ENCODE measurements at regions not wholly inside any gene's neighbourhood (a gene's known extent, or its start where the extent isn't known, plus 50 kb on each side); places are given as distances from the start of the nearest gene placed in this dataset.

DNA sequence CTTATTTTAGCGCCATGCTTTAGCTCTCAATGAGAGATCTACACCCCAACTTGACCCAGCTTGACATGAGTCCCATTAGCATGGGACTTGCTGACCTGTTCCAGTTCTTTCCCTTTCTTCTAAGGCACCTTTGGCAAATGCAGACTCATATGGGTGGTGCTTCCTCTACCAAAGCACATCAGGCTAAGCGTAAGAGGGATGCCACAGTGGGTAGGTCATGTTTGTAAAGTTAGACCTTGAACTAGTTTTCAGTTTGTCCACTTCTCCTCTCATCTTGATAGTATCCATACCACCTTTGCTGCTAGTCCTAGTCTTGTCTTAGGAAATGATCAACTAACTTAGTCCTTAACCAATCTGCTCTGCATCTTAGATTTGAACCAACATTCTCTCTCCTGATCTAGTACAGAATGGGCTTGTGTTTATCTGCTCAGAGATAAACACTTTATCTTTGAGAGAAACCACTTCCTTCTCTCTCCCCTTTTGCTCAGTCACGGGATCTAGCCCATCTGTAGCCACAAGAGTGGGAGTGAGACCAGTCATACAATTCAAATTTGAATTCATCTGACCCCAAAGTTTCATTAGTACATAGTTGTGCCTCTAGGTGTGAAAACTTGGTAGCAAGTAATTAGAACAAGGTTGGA is 72.1 kb upstream of the CD44 start:
- H3K9me3 ChIP-seq (ENCODE audit: insufficient read depth, low read depth, low read length), result peaks cover 6% of the 10 kb centered on the region
- H3K36me3 ChIP-seq (ENCODE audit: insufficient read depth, low read length), result no peaks in the 10 kb centered on the region
- FAIRE-seq, result no peak

GRCh38 chr11:35071722-35072121 is 67.2 kb upstream of the CD44 start:
- H3K9ac ChIP-seq (ENCODE audit: low read length), result no peak overlapping the region
- no peak for FAIRE-seq
- Mint-ChIP-seq H3K9me3 (ENCODE audit: unreplicated experiment) (peaks cover 9% of the 10 kb centered on the region), H3K27ac (ENCODE audit: unreplicated experiment) (no peak overlapping the region), H3K4me1 (ENCODE audit: low read depth, unreplicated experiment) (no peaks in the 10 kb centered on the region), H3K27me3 (ENCODE audit: low read depth, unreplicated experiment) (no peaks in the 10 kb centered on the region), H3K4me3 (ENCODE audit: unreplicated experiment) (no peak overlapping the region), H3K36me3 (ENCODE audit: low read depth, unreplicated experiment) (peaks cover 2% of the 10 kb centered on the region)
- peaks cover 6% of the 10 kb centered on the region for H3K9me3 ChIP-seq (ENCODE audit: insufficient read depth, low read depth, low read length)
- H3K27me3 ChIP-seq (ENCODE audit: insufficient read depth, low read length), result no peaks in the 10 kb centered on the region
- no peak overlapping the region for H2AFZ ChIP-seq (ENCODE audit: low read depth, low read length)
- no peak overlapping the region for H3K4me3 ChIP-seq (ENCODE audit: insufficient read depth, low read depth, low read length)
- no peaks in the 10 kb centered on the region for H4K20me1 ChIP-seq (ENCODE audit: insufficient read depth, low read length)
- DNase-seq (ENCODE audit: low read depth), result no peak
- no peaks in the 10 kb centered on the region for H3K79me2 ChIP-seq (ENCODE audit: insufficient read depth, low read length)
- H3K4me2 ChIP-seq (ENCODE audit: low read length), result no peak overlapping the region
- TF ChIP-seq CTCF (IDR thresholded peaks at IDR 0.05; ENCODE audit: insufficient read depth, low read depth, low read length) (no peak), EZH2 (IDR thresholded peaks at IDR 0.05; ENCODE audit: insufficient read depth, low read length) (no peak)
- H3K4me1 ChIP-seq (ENCODE audit: insufficient read depth, low read length), result peaks cover 9% of the 10 kb centered on the region
- no peak overlapping the region for H3K27ac ChIP-seq (ENCODE audit: low read depth, low read length)
- no peaks in the 10 kb centered on the region for H3K36me3 ChIP-seq (ENCODE audit: insufficient read depth, low read length)

More for the DNA sequence above, 72.1 kb upstream of the CD44 start:
- no peaks in the 10 kb centered on the region for H3K4me1 Mint-ChIP-seq (ENCODE audit: low read depth, unreplicated experiment)
- H3K4me3 Mint-ChIP-seq (ENCODE audit: unreplicated experiment), result no peak overlapping the region
- H2AFZ ChIP-seq (ENCODE audit: low read depth, low read length), result no peak overlapping the region
- H3K79me2 ChIP-seq (ENCODE audit: insufficient read depth, low read length), result no peaks in the 10 kb centered on the region
- H3K36me3 Mint-ChIP-seq (ENCODE audit: low read depth, unreplicated experiment), result peaks cover 2% of the 10 kb centered on the region
- H3K27me3 Mint-ChIP-seq (ENCODE audit: low read depth, unreplicated experiment), result peaks cover 9% of the 10 kb centered on the region
- no peak for TF ChIP-seq CTCF (IDR thresholded peaks at IDR 0.05; ENCODE audit: insufficient read depth, low read depth, low read length)
- no peak for TF ChIP-seq EZH2 (IDR thresholded peaks at IDR 0.05; ENCODE audit: insufficient read depth, low read length)
- H3K27ac ChIP-seq (ENCODE audit: low read depth, low read length), result no peak overlapping the region
- H3K9ac ChIP-seq (ENCODE audit: low read length), result no peak overlapping the region
- no peak overlapping the region for H3K4me2 ChIP-seq (ENCODE audit: low read length)
- H3K27ac Mint-ChIP-seq (ENCODE audit: unreplicated experiment), result no peak overlapping the region
- no peaks in the 10 kb centered on the region for H3K27me3 ChIP-seq (ENCODE audit: insufficient read depth, low read length)
- H3K9me3 Mint-ChIP-seq (ENCODE audit: unreplicated experiment), result peaks cover 9% of the 10 kb centered on the region
- DNase-seq (ENCODE audit: low read depth), result no peak
- H4K20me1 ChIP-seq (ENCODE audit: insufficient read depth, low read length), result no peaks in the 10 kb centered on the region
- H3K4me3 ChIP-seq (ENCODE audit: insufficient read depth, low read depth, low read length), result no peak overlapping the region
- H3K4me1 ChIP-seq (ENCODE audit: insufficient read depth, low read length), result peaks cover 21% of the 10 kb centered on the region

DNA sequence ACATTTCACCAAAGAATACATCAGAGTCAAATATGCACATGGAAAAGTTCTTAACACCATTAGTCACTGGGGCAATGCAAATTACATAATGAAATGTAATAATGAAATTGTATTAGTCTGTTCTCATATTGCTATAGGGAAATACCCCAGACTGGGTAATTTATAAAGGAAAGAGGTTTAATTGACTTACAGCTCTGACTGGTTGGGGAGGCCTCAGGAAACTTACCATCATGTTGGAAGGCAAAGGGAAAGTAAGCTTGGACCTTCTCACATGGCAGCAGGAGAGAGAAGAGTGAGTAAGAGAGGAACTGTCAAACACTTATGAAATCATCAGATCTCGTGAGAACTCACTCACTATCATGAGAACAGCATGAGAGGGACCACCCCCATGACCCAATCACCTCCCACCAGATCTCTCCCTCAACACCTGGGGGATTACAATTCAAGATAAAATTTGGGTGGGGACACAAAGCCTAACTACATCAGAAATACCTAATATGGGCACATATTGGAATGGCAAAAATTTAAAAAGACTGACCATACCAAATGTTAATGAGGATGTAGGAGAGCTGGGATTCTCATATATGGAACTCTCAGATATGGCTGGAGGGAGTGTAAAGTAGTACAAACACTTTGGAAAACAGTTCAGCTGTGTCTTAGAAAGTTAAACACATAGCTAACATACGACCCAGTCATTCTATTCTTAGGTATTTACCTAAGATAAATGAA is 65.1 kb upstream of the CD44 start:
- no peak overlapping the region for H3K27ac Mint-ChIP-seq (ENCODE audit: unreplicated experiment)
- TF ChIP-seq CTCF (IDR thresholded peaks at IDR 0.05; ENCODE audit: insufficient read depth, low read depth, low read length), result no peak
- no peak for TF ChIP-seq EZH2 (IDR thresholded peaks at IDR 0.05; ENCODE audit: insufficient read depth, low read length)
- no peaks in the 10 kb centered on the region for H3K27me3 Mint-ChIP-seq (ENCODE audit: low read depth, unreplicated experiment)
- H3K36me3 Mint-ChIP-seq (ENCODE audit: low read depth, unreplicated experiment), result peaks cover 2% of the 10 kb centered on the region
- Histone ChIP-seq H3K9ac (ENCODE audit: low read length) (no peak overlapping the region), H3K9me3 (ENCODE audit: insufficient read depth, low read depth, low read length) (peaks cover 6% of the 10 kb centered on the region), H3K4me2 (ENCODE audit: low read length) (peak overlapping the region; percentile 9), H4K20me1 (ENCODE audit: insufficient read depth, low read length) (no peaks in the 10 kb centered on the region), H3K36me3 (ENCODE audit: insufficient read depth, low read length) (no peaks in the 10 kb centered on the region), H3K4me1 (ENCODE audit: insufficient read depth, low read length) (peaks cover 17% of the 10 kb centered on the region), H3K27me3 (ENCODE audit: insufficient read depth, low read length) (no peaks in the 10 kb centered on the region), H3K4me3 (ENCODE audit: insufficient read depth, low read depth, low read length) (no peak overlapping the region), H3K79me2 (ENCODE audit: insufficient read depth, low read length) (no peaks in the 10 kb centered on the region), H3K27ac (ENCODE audit: low read depth, low read length) (no peak overlapping the region), H2AFZ (ENCODE audit: low read depth, low read length) (no peak overlapping the region)
- DNase-seq (ENCODE audit: low read depth) (no peak), FAIRE-seq (no peak)
- H3K4me1 Mint-ChIP-seq (ENCODE audit: low read depth, unreplicated experiment), result peaks cover 8% of the 10 kb centered on the region
- no peak overlapping the region for H3K4me3 Mint-ChIP-seq (ENCODE audit: unreplicated experiment)
- H3K9me3 Mint-ChIP-seq (ENCODE audit: unreplicated experiment), result peaks cover 9% of the 10 kb centered on the region

Data from astrocyte (in vitro differentiated cells and primary cell).